Neural progenitor cell (in vitro differentiated cells): ENCODE measurements at regions not wholly inside any gene's neighbourhood (a gene's known extent, or its start where the extent isn't known, plus 50 kb on each side); places are given as distances from the start of the nearest gene placed in this dataset.

ENCODE experiments used
- DNase-seq: peaks from one replicate; pipeline ENCODE4 v3.0.0-alpha.2; 2016; ENCODE audit warnings: low spot score
- H2AFZ ChIP-seq: fragments of 200-600 bp; sonication (generic); replicated peaks from 2 replicates; pipeline ENCODE4 v1.6.1; 2016; ENCODE audit warnings: antibody characterized with exemption
- H3F3A ChIP-seq: fragments of 200-600 bp; sonication (generic); 2 replicates; pipeline ENCODE4 v1.6.1; 2016; ENCODE audit warnings: antibody characterized with exemption, low read depth
- H3K27ac ChIP-seq: fragments of 200-600 bp; sonication (generic); 2 replicates; pipeline ENCODE4 v1.5.1; 2016; ENCODE audit warnings: mild to moderate bottlenecking
- H3K27me3 ChIP-seq: fragments of 200-600 bp; sonication (generic); 2 replicates; pipeline ENCODE4 v1.6.1; 2016; ENCODE audit warnings: mild to moderate bottlenecking, moderate library complexity
- H3K36me3 ChIP-seq: fragments of 200-600 bp; sonication (generic); 2 replicates; pipeline ENCODE4 v1.5.1; 2016
- H3K4me1 ChIP-seq: fragments of 200-600 bp; sonication (generic); 2 replicates; pipeline ENCODE4 v1.6.1; 2016; ENCODE audit warnings: mixed run types
- H3K4me2 ChIP-seq: fragments of 200-600 bp; sonication (generic); 2 replicates; pipeline ENCODE4 v1.6.1; 2016
- H3K4me3 ChIP-seq: fragments of 200-600 bp; sonication (generic); 2 replicates; pipeline ENCODE4 v1.5.1; 2016
- H3K79me2 ChIP-seq: fragments of 200-600 bp; sonication (generic); 2 replicates; pipeline ENCODE4 v1.6.1; 2016; ENCODE audit warnings: low read depth
- H3K9ac ChIP-seq: fragments of 200-600 bp; sonication (generic); 2 replicates; pipeline ENCODE4 v1.6.1; 2016
- H3K9me3 ChIP-seq: fragments of 200-600 bp; sonication (generic); 2 replicates; pipeline ENCODE4 v1.5.1; 2016; ENCODE audit warnings: low read depth
- H4K20me1 ChIP-seq: fragments of 200-600 bp; sonication (generic); 2 replicates; pipeline ENCODE4 v1.6.1; 2016; ENCODE audit warnings: low read depth
- H3K27ac Mint-ChIP-seq: 3 replicates; pipeline ENCODE4 v1.8.0; 2021; ENCODE audit warnings: mixed read lengths
- H3K27me3 Mint-ChIP-seq: 2 replicates; pipeline ENCODE4 v1.8.0; 2022; ENCODE audit warnings: low read depth, mild to moderate bottlenecking, inconsistent platforms, moderate library complexity, mixed read lengths; ENCODE audit not compliant: insufficient read depth
- H3K36me3 Mint-ChIP-seq: 3 replicates; pipeline ENCODE4 v1.8.0; 2021; ENCODE audit warnings: mixed read lengths
- H3K4me1 Mint-ChIP-seq: 3 replicates; pipeline ENCODE4 v1.8.0; 2021; ENCODE audit warnings: mixed read lengths
- H3K4me3 Mint-ChIP-seq: 3 replicates; pipeline ENCODE4 v1.8.0; 2021; ENCODE audit warnings: mild to moderate bottlenecking, moderate library complexity, mixed read lengths
- H3K9me3 Mint-ChIP-seq: 3 replicates; pipeline ENCODE4 v1.8.0; 2020; ENCODE audit warnings: mixed read lengths
- EZH2 ChIP-seq: fragments of 200-600 bp; sonication (generic); IDR thresholded peaks from 2 replicates; pipeline ENCODE4 v1.6.1; 2017; ENCODE audit warnings: antibody characterized with exemption, mild to moderate bottlenecking, moderate library complexity
- EZH2phosphoT487 ChIP-seq: fragments of 200-600 bp; sonication (generic); IDR thresholded peaks from 2 replicates; pipeline ENCODE4 v1.6.1; 2017; ENCODE audit warnings: antibody characterized with exemption
- TF ChIP-seq, protein P1 (sequence below): fragments of 200-600 bp; sonication (generic); IDR thresholded peaks from 2 replicates; pipeline ENCODE4 v1.5.1; 2017; ENCODE audit warnings: antibody characterized with exemption, mild to moderate bottlenecking

DNA sequence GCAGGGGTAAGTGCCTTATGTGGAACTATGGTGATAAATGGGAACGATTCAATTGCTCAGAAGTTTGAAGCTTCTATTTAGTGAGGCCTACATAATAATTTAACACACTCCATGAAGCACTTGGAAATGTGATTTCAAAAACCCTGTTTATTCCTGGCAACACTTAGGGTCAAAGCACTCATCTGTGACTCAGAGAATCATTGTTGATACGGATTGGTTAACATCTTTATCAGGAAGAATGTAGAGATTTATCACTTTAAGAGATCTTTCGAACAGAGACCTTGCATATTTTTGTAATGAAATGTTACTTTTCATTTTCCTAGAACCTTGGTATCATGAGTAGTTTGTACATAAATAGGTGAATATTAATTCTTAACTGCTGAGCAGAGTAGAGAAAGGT lies 269.1 kb upstream of the SLIT2 start:
- no peaks in the 10 kb centered on the region for H3K79me2 ChIP-seq
- H3K4me1 ChIP-seq = no peaks in the 10 kb centered on the region
- no peak overlapping the region for H3K27ac ChIP-seq
- Mint-ChIP-seq H3K27me3 (no peaks in the 10 kb centered on the region), H3K9me3 (peaks cover 2% of the 10 kb centered on the region), H3K4me3 (no peak overlapping the region), H3K27ac (no peak overlapping the region), H3K4me1 (no peaks in the 10 kb centered on the region), H3K36me3 (no peaks in the 10 kb centered on the region)
- no peaks in the 10 kb centered on the region for H3F3A ChIP-seq
- no peak overlapping the region for H2AFZ ChIP-seq
- H3K9ac ChIP-seq = no peak overlapping the region
- H3K27me3 ChIP-seq = no peaks in the 10 kb centered on the region
- no peaks in the 10 kb centered on the region for H4K20me1 ChIP-seq
- no peaks in the 10 kb centered on the region for H3K9me3 ChIP-seq
- DNase-seq = no peak
- TF ChIP-seq EZH2phosphoT487 = no peak
- TF ChIP-seq EZH2 = no peak
- TF ChIP-seq, protein P1, sequence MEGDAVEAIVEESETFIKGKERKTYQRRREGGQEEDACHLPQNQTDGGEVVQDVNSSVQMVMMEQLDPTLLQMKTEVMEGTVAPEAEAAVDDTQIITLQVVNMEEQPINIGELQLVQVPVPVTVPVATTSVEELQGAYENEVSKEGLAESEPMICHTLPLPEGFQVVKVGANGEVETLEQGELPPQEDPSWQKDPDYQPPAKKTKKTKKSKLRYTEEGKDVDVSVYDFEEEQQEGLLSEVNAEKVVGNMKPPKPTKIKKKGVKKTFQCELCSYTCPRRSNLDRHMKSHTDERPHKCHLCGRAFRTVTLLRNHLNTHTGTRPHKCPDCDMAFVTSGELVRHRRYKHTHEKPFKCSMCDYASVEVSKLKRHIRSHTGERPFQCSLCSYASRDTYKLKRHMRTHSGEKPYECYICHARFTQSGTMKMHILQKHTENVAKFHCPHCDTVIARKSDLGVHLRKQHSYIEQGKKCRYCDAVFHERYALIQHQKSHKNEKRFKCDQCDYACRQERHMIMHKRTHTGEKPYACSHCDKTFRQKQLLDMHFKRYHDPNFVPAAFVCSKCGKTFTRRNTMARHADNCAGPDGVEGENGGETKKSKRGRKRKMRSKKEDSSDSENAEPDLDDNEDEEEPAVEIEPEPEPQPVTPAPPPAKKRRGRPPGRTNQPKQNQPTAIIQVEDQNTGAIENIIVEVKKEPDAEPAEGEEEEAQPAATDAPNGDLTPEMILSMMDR = no peak
- H3K36me3 ChIP-seq = no peaks in the 10 kb centered on the region
- H3K4me2 ChIP-seq = no peak overlapping the region
- no peak overlapping the region for H3K4me3 ChIP-seq

DNA sequence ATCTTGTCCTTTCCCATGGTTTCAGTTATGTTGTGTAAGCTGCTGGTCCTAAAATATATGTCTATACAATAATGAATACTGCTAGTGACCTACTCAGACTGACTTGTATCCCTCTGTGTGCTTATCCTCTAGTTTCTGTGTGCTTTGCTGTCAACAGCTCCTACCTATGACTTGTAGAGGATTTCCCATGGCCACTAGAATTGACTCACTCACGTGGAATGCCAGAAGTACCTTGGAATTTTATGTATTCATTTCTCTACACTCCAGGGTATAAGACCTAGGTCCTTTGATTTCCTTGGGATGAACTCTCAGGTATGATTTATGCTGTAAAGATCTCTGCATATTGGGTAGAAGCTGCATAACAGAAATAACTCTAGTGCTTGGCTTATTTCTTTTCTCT lies 279.9 kb upstream of the SLIT2 start:
- H3K27ac Mint-ChIP-seq = no peak overlapping the region
- no peaks in the 10 kb centered on the region for H3K9me3 ChIP-seq
- no peak overlapping the region for H3K4me3 Mint-ChIP-seq
- no peak for DNase-seq
- no peaks in the 10 kb centered on the region for H3K79me2 ChIP-seq
- H3F3A ChIP-seq = no peaks in the 10 kb centered on the region
- no peak overlapping the region for H3K27ac ChIP-seq
- no peak overlapping the region for H3K4me2 ChIP-seq
- H4K20me1 ChIP-seq = no peaks in the 10 kb centered on the region
- no peaks in the 10 kb centered on the region for H3K36me3 ChIP-seq
- no peak overlapping the region for H2AFZ ChIP-seq
- no peak overlapping the region for H3K4me3 ChIP-seq
- peaks cover 6% of the 10 kb centered on the region for H3K4me1 Mint-ChIP-seq
- peaks cover 2% of the 10 kb centered on the region for H3K27me3 Mint-ChIP-seq
- no peaks in the 10 kb centered on the region for H3K36me3 Mint-ChIP-seq
- TF ChIP-seq EZH2 (no peak), EZH2phosphoT487 (no peak)
- TF ChIP-seq, protein P1 = no peak
- H3K4me1 ChIP-seq = no peaks in the 10 kb centered on the region
- no peaks in the 10 kb centered on the region for H3K27me3 ChIP-seq
- H3K9ac ChIP-seq = no peak overlapping the region
- H3K9me3 Mint-ChIP-seq = peaks cover 7% of the 10 kb centered on the region

DNA sequence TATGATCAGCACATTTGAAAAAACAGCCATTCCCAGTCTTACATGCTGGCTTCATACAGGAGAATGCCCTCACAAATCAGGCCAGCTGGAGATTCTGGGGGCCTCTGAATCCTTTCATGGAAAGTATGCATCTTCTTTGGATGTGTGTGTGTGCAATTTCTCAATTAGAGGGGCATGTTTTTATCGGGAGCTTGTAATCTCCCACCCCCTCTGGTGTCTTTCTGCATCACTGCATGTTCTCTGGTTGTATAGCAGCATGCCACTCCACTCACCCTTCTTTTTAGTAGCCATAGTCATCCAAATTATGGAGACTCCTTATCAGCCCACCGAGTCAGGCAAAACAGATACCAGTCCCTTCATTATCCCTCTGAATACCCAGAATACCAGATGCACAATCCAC lies 282.2 kb upstream of the SLIT2 start:
- no peak overlapping the region for H3K9ac ChIP-seq
- no peak overlapping the region for H2AFZ ChIP-seq
- no peak overlapping the region for H3K4me3 ChIP-seq
- H3K79me2 ChIP-seq = no peaks in the 10 kb centered on the region
- no peaks in the 10 kb centered on the region for H3K4me1 ChIP-seq
- Mint-ChIP-seq H3K27ac (peak overlapping the region; percentile 26), H3K9me3 (peaks cover 13% of the 10 kb centered on the region), H3K36me3 (no peaks in the 10 kb centered on the region), H3K27me3 (peaks cover 4% of the 10 kb centered on the region), H3K4me3 (no peak overlapping the region), H3K4me1 (peaks cover 6% of the 10 kb centered on the region)
- DNase-seq = peak; percentile 25
- no peak overlapping the region for H3K27ac ChIP-seq
- no peaks in the 10 kb centered on the region for H3K27me3 ChIP-seq
- H4K20me1 ChIP-seq = no peaks in the 10 kb centered on the region
- H3K9me3 ChIP-seq = no peaks in the 10 kb centered on the region
- H3K36me3 ChIP-seq = no peaks in the 10 kb centered on the region
- no peak for TF ChIP-seq EZH2phosphoT487
- TF ChIP-seq, protein P1 = no peak
- no peak for TF ChIP-seq EZH2
- no peak overlapping the region for H3K4me2 ChIP-seq
- H3F3A ChIP-seq = no peaks in the 10 kb centered on the region
